ENCODE measurements at regions not wholly inside any gene's neighbourhood (a gene's known extent, or its start where the extent isn't known, plus 50 kb on each side); places are given as distances from the start of the nearest gene placed in this dataset.

- DNase-seq (no peak), ATAC-seq (no peak)
- intact Hi-C loops (cut with micrococcal nuclease), result no loop called here
Observed at GRCh38 chr14:98993818-98994217, 278.2 kb downstream of the BCL11B start.

- intact Hi-C loops (cut with micrococcal nuclease), result no loop called here
- ATAC-seq, result no peak
- no peak for DNase-seq
Observed at GRCh38 chr14:98994561-98994960, 277.4 kb downstream of the BCL11B start.

GRCh38 chr14:98997526-98998205, 274.3 kb downstream of the BCL11B start:
- intact Hi-C loops (cut with micrococcal nuclease), result no loop called here
- DNase-seq (no peak), ATAC-seq (no peak)

- intact Hi-C loops (cut with micrococcal nuclease), result no loop called here
- DNase-seq, result no peak
- no peak for ATAC-seq
Observed at GRCh38 chr14:98999345-98999744, 272.7 kb downstream of the BCL11B start.

GRCh38 chr14:98999901-99000300, 272.1 kb downstream of the BCL11B start:
- DNase-seq (no peak), ATAC-seq (no peak)
- intact Hi-C loops (cut with micrococcal nuclease), result no loop called here

- intact Hi-C loops (cut with micrococcal nuclease), result no loop called here
- ATAC-seq (no peak), DNase-seq (no peak)
Observed at GRCh38 chr14:99001241-99001640, 270.8 kb downstream of the BCL11B start.

- DNase-seq (no peak), ATAC-seq (no peak)
- intact Hi-C loops (cut with micrococcal nuclease), result no loop called here
Observed at GRCh38 chr14:99003646-99004045, 268.4 kb downstream of the BCL11B start.

GRCh38 chr14:99004112-99004511, 267.9 kb downstream of the BCL11B start:
- intact Hi-C loops (cut with micrococcal nuclease), result no loop called here
- ATAC-seq, result no peak

GRCh38 chr14:99006276-99006675, 265.7 kb downstream of the BCL11B start:
- intact Hi-C loops (cut with micrococcal nuclease), result no loop called here
- DNase-seq (no peak), ATAC-seq (no peak)

More at GRCh38 chr14:99004112-99004511, 267.9 kb downstream of the BCL11B start:
- no peak for DNase-seq

- ATAC-seq, result no peak
- intact Hi-C loops (cut with micrococcal nuclease), result no loop called here
- DNase-seq, result no peak
Observed at GRCh38 chr14:99007795-99008194, 264.2 kb downstream of the BCL11B start.

GRCh38 chr14:99009871-99010270, 262.1 kb downstream of the BCL11B start:
- no peak for DNase-seq
- ATAC-seq, result no peak
- intact Hi-C loops (cut with micrococcal nuclease), result no loop called here

GRCh38 chr14:99011385-99011784, 260.6 kb downstream of the BCL11B start:
- DNase-seq (no peak), ATAC-seq (no peak)
- intact Hi-C loops (cut with micrococcal nuclease), result no loop called here

- ATAC-seq (no peak), DNase-seq (no peak)
- intact Hi-C loops (cut with micrococcal nuclease), result no loop called here
Observed at GRCh38 chr14:99012703-99013102, 259.3 kb downstream of the BCL11B start.

- no peak for DNase-seq
- intact Hi-C loops (cut with micrococcal nuclease), result no loop called here
- ATAC-seq, result no peak
Observed at GRCh38 chr14:99015833-99016232, 256.2 kb downstream of the BCL11B start.

- ATAC-seq (no peak), DNase-seq (no peak)
- intact Hi-C loops (cut with micrococcal nuclease), result no loop called here
Observed at GRCh38 chr14:99023371-99023770, 248.6 kb downstream of the BCL11B start.

- DNase-seq (no peak), ATAC-seq (no peak)
- intact Hi-C loops (cut with micrococcal nuclease), result no loop called here
Observed at GRCh38 chr14:99024926-99025325, 247.1 kb downstream of the BCL11B start.

GRCh38 chr14:99025418-99025817, 246.6 kb downstream of the BCL11B start:
- intact Hi-C loops (cut with micrococcal nuclease), result no loop called here
- DNase-seq, result no peak
- ATAC-seq, result no peak

GRCh38 chr14:99026471-99026870, 245.5 kb downstream of the BCL11B start:
- DNase-seq, result no peak
- ATAC-seq, result no peak
- intact Hi-C loops (cut with micrococcal nuclease), result no loop called here

- ATAC-seq (no peak), DNase-seq (no peak)
- intact Hi-C loops (cut with micrococcal nuclease), result no loop called here
Observed at GRCh38 chr14:99028041-99028440, 244.0 kb downstream of the BCL11B start.

- DNase-seq (no peak), ATAC-seq (no peak)
- intact Hi-C loops (cut with micrococcal nuclease), result no loop called here
Observed at GRCh38 chr14:99028521-99028920, 243.5 kb downstream of the BCL11B start.

- no peak for ATAC-seq
- DNase-seq, result no peak
- intact Hi-C loops (cut with micrococcal nuclease), result no loop called here
Observed at GRCh38 chr14:99029145-99029915, 242.7 kb downstream of the BCL11B start.

All from left ventricle myocardium superior (tissue), 1 donor.